Endodermal cell (in vitro differentiated cells): ENCODE measurements at regions not wholly inside any gene's neighbourhood (a gene's known extent, or its start where the extent isn't known, plus 50 kb on each side); places are given as distances from the start of the nearest gene placed in this dataset.
A peak's percentile ranks its signal among the peaks of the same experiment; 100 is the strongest.

Experiments
- DNase-seq: peaks from one replicate; pipeline ENCODE4 v3.0.0-alpha.2; 2017
- H3K27ac ChIP-seq: 2 replicates; pipeline ENCODE4 v1.5.1; 2013; ENCODE audit warnings: mild to moderate bottlenecking, low read depth, low read length, moderate library complexity
- H3K27me3 ChIP-seq: 2 replicates; pipeline ENCODE4 v1.6.1; 2013; ENCODE audit warnings: mild to moderate bottlenecking, low read length, moderate library complexity; ENCODE audit not compliant: insufficient read depth, control insufficient read depth, poor library complexity, severe bottlenecking
- H3K36me3 ChIP-seq: 2 replicates; pipeline ENCODE4 v1.7.0; 2013; ENCODE audit warnings: mild to moderate bottlenecking, low read length, moderate library complexity; ENCODE audit not compliant: control insufficient read depth, insufficient read depth
- H3K4me1 ChIP-seq: one replicate; pipeline ENCODE4 v1.7.0; 2013; ENCODE audit warnings: low read length; ENCODE audit not compliant: control insufficient read depth, insufficient read depth
- H3K4me3 ChIP-seq: 2 replicates; pipeline ENCODE4 v1.5.1; 2013; ENCODE audit warnings: mild to moderate bottlenecking, low read length, moderate library complexity
- H3K9ac ChIP-seq: 2 replicates; pipeline ENCODE4 v1.6.1; 2013; ENCODE audit warnings: mild to moderate bottlenecking, low read length, moderate library complexity; ENCODE audit not compliant: poor library complexity, severe bottlenecking; ENCODE audit errors: extremely low read depth
- H3K9me3 ChIP-seq: 2 replicates; pipeline ENCODE4 v1.6.1; 2013; ENCODE audit warnings: mild to moderate bottlenecking, low read length, moderate library complexity; ENCODE audit not compliant: control insufficient read depth
- H3K27ac Mint-ChIP-seq: 2 replicates; pipeline ENCODE4 v1.8.0; 2020; ENCODE audit warnings: mixed read lengths
- H3K27me3 Mint-ChIP-seq: 2 replicates; pipeline ENCODE4 v1.8.0; 2021; ENCODE audit warnings: mild to moderate bottlenecking, mixed read lengths; ENCODE audit not compliant: insufficient read depth
- H3K36me3 Mint-ChIP-seq: 2 replicates; pipeline ENCODE4 v1.8.0; 2020; ENCODE audit warnings: low read depth, mixed read lengths
- H3K4me1 Mint-ChIP-seq: 2 replicates; pipeline ENCODE4 v1.8.0; 2020; ENCODE audit warnings: mixed read lengths
- H3K4me3 Mint-ChIP-seq: 2 replicates; pipeline ENCODE4 v1.8.0; 2020; ENCODE audit warnings: mild to moderate bottlenecking, moderate library complexity, mixed read lengths
- H3K9me3 Mint-ChIP-seq: 2 replicates; pipeline ENCODE4 v1.8.0; 2020; ENCODE audit warnings: mild to moderate bottlenecking, mixed read lengths
- CTCF ChIP-seq: fragments of 200-600 bp; sonication (generic); conservative IDR thresholded peaks from 2 replicates; pipeline ENCODE4 v1.5.0; 2021; ENCODE audit warnings: antibody characterized with exemption, mild to moderate bottlenecking
- WGBS, 2 experiments: methylation state at CpG; one replicate each; pipeline versions ENCODE4 v1.1.5 to v1.1.7; 2013; ENCODE audit warnings: missing lambda C conversion rate in 2 of 2, mixed read lengths in 1 of 2; ENCODE audit not compliant: insufficient coverage in 1 of 2, insufficient read length in 1 of 2; 5-methylcytosine and 5-hydroxymethylcytosine counted together

GRCh38 chr1:93776728-93777127 is 95.1 kb upstream of the BCAR3 start:
- 91 to 93% methylated on average over 3 of the region's 3 CpGs for WGBS, 2 experiments
- no peak overlapping the region for H3K4me3 ChIP-seq
- Mint-ChIP-seq H3K4me1 (peaks cover 13% of the 10 kb centered on the region), H3K27me3 (no peaks in the 10 kb centered on the region), H3K27ac (no peak overlapping the region), H3K4me3 (no peak overlapping the region), H3K36me3 (no peaks in the 10 kb centered on the region), H3K9me3 (no peaks in the 10 kb centered on the region)
- peak; percentile 10 for DNase-seq
- no peak overlapping the region for H3K9ac ChIP-seq
- no peaks in the 10 kb centered on the region for H3K27me3 ChIP-seq
- no peak overlapping the region for H3K27ac ChIP-seq
- no peaks in the 10 kb centered on the region for H3K9me3 ChIP-seq
- no peak for TF ChIP-seq CTCF
- H3K4me1 ChIP-seq, result no peaks in the 10 kb centered on the region
- H3K36me3 ChIP-seq, result no peaks in the 10 kb centered on the region

GRCh38 chr1:93775224-93775623 is 93.6 kb upstream of the BCAR3 start:
- Mint-ChIP-seq H3K36me3 (no peaks in the 10 kb centered on the region), H3K4me3 (no peak overlapping the region), H3K9me3 (no peaks in the 10 kb centered on the region), H3K27me3 (no peaks in the 10 kb centered on the region), H3K4me1 (peaks cover 12% of the 10 kb centered on the region), H3K27ac (no peak overlapping the region)
- Histone ChIP-seq H3K9me3 (no peaks in the 10 kb centered on the region), H3K4me1 (no peaks in the 10 kb centered on the region), H3K4me3 (no peak overlapping the region), H3K36me3 (no peaks in the 10 kb centered on the region), H3K27me3 (no peaks in the 10 kb centered on the region), H3K27ac (no peak overlapping the region), H3K9ac (no peak overlapping the region)
- no peak for TF ChIP-seq CTCF
- peak; percentile 41 for DNase-seq
- 94 to 100% methylated on average over 6 of the region's 6 CpGs for WGBS, 2 experiments

- no peaks in the 10 kb centered on the region for H3K27me3 Mint-ChIP-seq
- Histone ChIP-seq H3K4me3 (no peak overlapping the region), H3K4me1 (peaks cover 2% of the 10 kb centered on the region), H3K27me3 (no peaks in the 10 kb centered on the region), H3K9ac (no peak overlapping the region), H3K27ac (no peak overlapping the region), H3K9me3 (no peaks in the 10 kb centered on the region), H3K36me3 (no peaks in the 10 kb centered on the region)
- no peaks in the 10 kb centered on the region for H3K9me3 Mint-ChIP-seq
- no peak for DNase-seq
- TF ChIP-seq CTCF, result no peak
- H3K36me3 Mint-ChIP-seq, result no peaks in the 10 kb centered on the region
- peaks cover 11% of the 10 kb centered on the region for H3K4me1 Mint-ChIP-seq
- no peak overlapping the region for H3K27ac Mint-ChIP-seq
- no peak overlapping the region for H3K4me3 Mint-ChIP-seq
These were observed 93.1 kb upstream of the BCAR3 start for GRCh38 chr1:93774707-93775106.
